Right lobe of liver (tissue), 4 donors: ENCODE measurements at regions not wholly inside any gene's neighbourhood (a gene's known extent, or its start where the extent isn't known, plus 50 kb on each side); places are given as distances from the start of the nearest gene placed in this dataset.

Experiments
- POLR2A ChIP-seq: fragments of 450-650 bp; IDR thresholded peaks from one replicate; pipeline ENCODE4 v1.6.1; 2017; ENCODE audit warnings: antibody characterized with exemption, mild to moderate bottlenecking
- TF ChIP-seq, protein P1 (sequence below), 4 donors: fragments of 200-600 bp in 3 of 4; fragments of 450-650 bp in 1 of 4; IDR thresholded peaks; one replicate each; pipeline versions ENCODE4 v1.5.1 to v1.8.0; 2016 to 2022; ENCODE audit warnings: antibody characterized with exemption in 4 of 4, mild to moderate bottlenecking in 2 of 4
- donor health status: DM: no; HTN: no; CAD: no.
- donor health status: DM: no; HTN: no; CAD: no.
- donor health status: DM: no; HTN: yes; CAD: no.

DNA sequence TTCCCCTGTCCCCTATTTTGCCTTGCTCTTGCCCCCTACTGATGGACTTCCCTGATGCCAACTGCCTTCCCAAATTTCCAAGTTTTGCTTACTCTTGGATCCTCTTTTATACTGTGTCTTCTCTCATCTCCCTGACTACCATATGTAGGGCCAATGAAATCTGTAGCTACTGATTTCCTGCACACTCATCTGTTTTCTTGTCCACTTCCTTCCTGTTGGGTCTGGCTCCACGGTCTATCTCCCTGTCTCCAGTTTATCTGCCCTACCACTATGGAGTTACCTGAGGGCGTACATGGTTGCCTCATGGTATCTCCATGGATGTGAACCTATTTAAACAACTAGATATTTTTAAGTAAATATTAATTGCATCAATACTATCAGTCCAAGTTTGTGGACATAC lies 140.3 kb upstream of the MCHR2 start:
- TF ChIP-seq, protein P1, sequence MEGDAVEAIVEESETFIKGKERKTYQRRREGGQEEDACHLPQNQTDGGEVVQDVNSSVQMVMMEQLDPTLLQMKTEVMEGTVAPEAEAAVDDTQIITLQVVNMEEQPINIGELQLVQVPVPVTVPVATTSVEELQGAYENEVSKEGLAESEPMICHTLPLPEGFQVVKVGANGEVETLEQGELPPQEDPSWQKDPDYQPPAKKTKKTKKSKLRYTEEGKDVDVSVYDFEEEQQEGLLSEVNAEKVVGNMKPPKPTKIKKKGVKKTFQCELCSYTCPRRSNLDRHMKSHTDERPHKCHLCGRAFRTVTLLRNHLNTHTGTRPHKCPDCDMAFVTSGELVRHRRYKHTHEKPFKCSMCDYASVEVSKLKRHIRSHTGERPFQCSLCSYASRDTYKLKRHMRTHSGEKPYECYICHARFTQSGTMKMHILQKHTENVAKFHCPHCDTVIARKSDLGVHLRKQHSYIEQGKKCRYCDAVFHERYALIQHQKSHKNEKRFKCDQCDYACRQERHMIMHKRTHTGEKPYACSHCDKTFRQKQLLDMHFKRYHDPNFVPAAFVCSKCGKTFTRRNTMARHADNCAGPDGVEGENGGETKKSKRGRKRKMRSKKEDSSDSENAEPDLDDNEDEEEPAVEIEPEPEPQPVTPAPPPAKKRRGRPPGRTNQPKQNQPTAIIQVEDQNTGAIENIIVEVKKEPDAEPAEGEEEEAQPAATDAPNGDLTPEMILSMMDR (IDR thresholded peaks at IDR 0.05): no peak
- TF ChIP-seq POLR2A: no peak
